Liver (tissue), 8 donors: ENCODE measurements at regions not wholly inside any gene's neighbourhood (a gene's known extent, or its start where the extent isn't known, plus 50 kb on each side); places are given as distances from the start of the nearest gene placed in this dataset.

Source experiments
- DNase-seq: peaks from one replicate; pipeline ENCODE4 v3.0.0-alpha.2; 2017; ENCODE audit warnings: low spot score
- H3K27ac ChIP-seq, 2 donors: one replicate each; pipeline ENCODE4 v1.7.0; 2013; ENCODE audit warnings: inconsistent platforms in 2 of 2, low read length in 2 of 2, control low read depth in 1 of 2, low read depth in 1 of 2, mild to moderate bottlenecking in 1 of 2
- H3K27me3 ChIP-seq, 4 donors: one replicate each; pipeline versions ENCODE4 v1.6.1 to v1.7.0; 2013; ENCODE audit warnings: low read length in 3 of 4, inconsistent platforms in 1 of 4, mild to moderate bottlenecking in 1 of 4, moderate library complexity in 1 of 4; ENCODE audit not compliant: control insufficient read depth in 4 of 4, insufficient read depth in 4 of 4
- H3K36me3 ChIP-seq, 4 donors: one replicate each; pipeline versions ENCODE4 v1.6.1 to v1.7.0; 2013; ENCODE audit warnings: low read length in 3 of 4, mild to moderate bottlenecking in 3 of 4, low read depth in 1 of 4, moderate library complexity in 1 of 4; ENCODE audit not compliant: control insufficient read depth in 4 of 4, insufficient read depth in 3 of 4
- H3K4me1 ChIP-seq, 4 donors: one replicate each; pipeline versions ENCODE4 v1.6.1 to v1.7.0; 2013; ENCODE audit warnings: low read length in 3 of 4, mild to moderate bottlenecking in 3 of 4, moderate library complexity in 1 of 4; ENCODE audit not compliant: control insufficient read depth in 4 of 4, insufficient read depth in 4 of 4
- H3K4me3 ChIP-seq, 3 donors: one replicate each; pipeline versions ENCODE4 v1.6.1 to v1.7.0; 2013; ENCODE audit warnings: low read length in 3 of 3, control low read depth in 1 of 3, low read depth in 1 of 3, mild to moderate bottlenecking in 1 of 3
- H3K9ac ChIP-seq, 2 donors: one replicate each; pipeline ENCODE4 v1.7.0; 2013; ENCODE audit warnings: low read length in 2 of 2, mild to moderate bottlenecking in 2 of 2, moderate library complexity in 2 of 2, control low read depth in 1 of 2, low read depth in 1 of 2
- H3K9me3 ChIP-seq, 4 donors: one replicate each; pipeline versions ENCODE4 v1.6.1 to v1.7.0; 2013; ENCODE audit warnings: low read length in 3 of 4; ENCODE audit not compliant: control insufficient read depth in 4 of 4
- CTCF ChIP-seq: fragments of 150-350 bp; IDR thresholded peaks from 2 replicates; pipeline ENCODE4 v1.5.1; 2017; ENCODE audit warnings: improper control_type of control experiment, low read depth, low read length; ENCODE audit not compliant: missing input control
- EGR1 ChIP-seq, 2 donors: IDR thresholded peaks; 2 replicates each; pipeline ENCODE4 v1.6.1; 2016 to 2018; ENCODE audit warnings: antibody characterized with exemption in 2 of 2, low read depth in 2 of 2
- FOXA1 ChIP-seq: IDR thresholded peaks from 2 replicates; pipeline ENCODE4 v1.6.1; 2016; ENCODE audit warnings: antibody characterized with exemption
- FOXA2 ChIP-seq: IDR thresholded peaks from 2 replicates; pipeline ENCODE4 v1.6.1; 2016; ENCODE audit warnings: antibody characterized with exemption
- GABPA ChIP-seq, 2 donors: IDR thresholded peaks in 1 of 2; conservative IDR thresholded peaks in 1 of 2; 2 replicates each; pipeline ENCODE4 v1.6.1; 2016; ENCODE audit warnings: antibody characterized with exemption in 2 of 2, mild to moderate bottlenecking in 1 of 2, moderate library complexity in 1 of 2
- HNF4G ChIP-seq: IDR thresholded peaks from 2 replicates; pipeline ENCODE4 v1.6.1; 2016; ENCODE audit warnings: antibody characterized with exemption
- JUND ChIP-seq, 2 donors: IDR thresholded peaks; 2 replicates each; pipeline ENCODE4 v1.6.1; 2016; ENCODE audit warnings: antibody characterized with exemption in 2 of 2
- MAX ChIP-seq: IDR thresholded peaks from 2 replicates; pipeline ENCODE4 v1.6.1; 2016; ENCODE audit warnings: antibody characterized with exemption
- NR2F2 ChIP-seq: IDR thresholded peaks from 2 replicates; pipeline ENCODE4 v1.6.1; 2016; ENCODE audit warnings: antibody characterized with exemption
- RAD21 ChIP-seq, 2 donors: IDR thresholded peaks; 2 replicates each; pipeline ENCODE4 v1.6.1; 2016; ENCODE audit warnings: antibody characterized with exemption in 2 of 2, mild to moderate bottlenecking in 2 of 2
- REST ChIP-seq: IDR thresholded peaks from 2 replicates; pipeline ENCODE4 v1.6.1; 2016; ENCODE audit warnings: antibody characterized with exemption, mild to moderate bottlenecking
- RXRA ChIP-seq, 2 donors: IDR thresholded peaks; 2 replicates each; pipeline ENCODE4 v1.6.1; 2017 to 2018; ENCODE audit warnings: antibody characterized with exemption in 2 of 2, mild to moderate bottlenecking in 1 of 2
- SP1 ChIP-seq: IDR thresholded peaks from 2 replicates; pipeline ENCODE4 v1.6.1; 2018; ENCODE audit warnings: antibody characterized with exemption, mild to moderate bottlenecking
- TAF1 ChIP-seq: conservative IDR thresholded peaks from 2 replicates; pipeline ENCODE4 v1.6.1; 2016; ENCODE audit warnings: antibody characterized with exemption, mild to moderate bottlenecking
- YY1 ChIP-seq: IDR thresholded peaks from 2 replicates; pipeline ENCODE4 v1.6.1; 2016; ENCODE audit warnings: antibody characterized with exemption, mild to moderate bottlenecking
- ZBTB33 ChIP-seq: IDR thresholded peaks from 2 replicates; pipeline ENCODE4 v1.6.1; 2016; ENCODE audit warnings: antibody characterized with exemption
- WGBS: extraction: QIAGEN DNeasy Blood & Tissue Kit; methylation state at CpG from one replicate; pipeline ENCODE4 v1.1.7; 2013; 5-methylcytosine and 5-hydroxymethylcytosine counted together
- donor health status: healthy.
- donor health status: healthy.
- donor health status: healthy.
- donor health status: healthy.
- donor health status: healthy.

- Histone ChIP-seq H3K27me3 (no peaks in the 10 kb centered on the region), H3K4me3 (no peak overlapping the region), H3K4me1 (peaks cover 0 to 7% (median 6%) of the 10 kb centered on the region in 4 donors), H3K9me3 (no peaks in the 10 kb centered on the region), H3K36me3 (no peaks in the 10 kb centered on the region), H3K27ac (no peak overlapping the region), H3K9ac (no peak overlapping the region)
- no peak for TF ChIP-seq GABPA (IDR thresholded peaks at IDR 0.05 in 1 of 2, conservative IDR thresholded peaks at IDR 0.05 in 1 of 2)
- no peak for TF ChIP-seq FOXA2
- TF ChIP-seq TAF1: no peak
- TF ChIP-seq JUND (IDR thresholded peaks at IDR 0.05): no peak
- no peak for TF ChIP-seq YY1
- no peak for DNase-seq
These were observed 540.9 kb upstream of the C16orf82 start for GRCh38 chr16:26525856-26526255.

GRCh38 chr16:26526633-26527032, 540.1 kb upstream of the C16orf82 start:
- Histone ChIP-seq H3K9ac (no peak overlapping the region), H3K4me3 (no peak overlapping the region), H3K4me1 (peaks cover 3 to 14% (median 14%) of the 10 kb centered on the region in 4 donors), H3K36me3 (no peaks in the 10 kb centered on the region), H3K27me3 (no peaks in the 10 kb centered on the region), H3K9me3 (no peaks in the 10 kb centered on the region), H3K27ac (no peak overlapping the region)
- TF ChIP-seq REST (no peak), GABPA (IDR thresholded peaks at IDR 0.05 in 1 of 2, conservative IDR thresholded peaks at IDR 0.05 in 1 of 2) (no peak), RAD21 (IDR thresholded peaks at IDR 0.05) (no peak), EGR1 (IDR thresholded peaks at IDR 0.05; ENCODE audit: low read depth in 2 of 2) (no peak)
- DNase-seq: no peak
- WGBS: 34% methylated on average over 1 of the region's 1 CpG

GRCh38 chr16:26530584-26531289, 536.0 kb upstream of the C16orf82 start:
- H3K27ac ChIP-seq: peak overlapping the region in 1 of 2 donors; percentile 3
- H3K36me3 ChIP-seq: no peaks in the 10 kb centered on the region
- 49% methylated on average over 6 of the region's 6 CpGs for WGBS
- H3K4me3 ChIP-seq: no peak overlapping the region
- no peaks in the 10 kb centered on the region for H3K27me3 ChIP-seq
- H3K9me3 ChIP-seq: no peaks in the 10 kb centered on the region
- peaks cover 3 to 15% (median 15%) of the 10 kb centered on the region in 4 donors for H3K4me1 ChIP-seq
- no peak overlapping the region for H3K9ac ChIP-seq
- no peak for DNase-seq
- TF ChIP-seq NR2F2 (peak; percentile 59), YY1 (peak; percentile 77), ZBTB33 (peak; percentile 93), MAX (peak; percentile 86), REST (peak; percentile 47), HNF4G (peak; percentile 87), RXRA (IDR thresholded peaks at IDR 0.05) (peak; percentile 96 to 97), FOXA1 (peak; percentile 54), EGR1 (IDR thresholded peaks at IDR 0.05; ENCODE audit: low read depth in 2 of 2) (peak in 1 of 2 donors; percentile 60), CTCF (no peak), FOXA2 (peak; percentile 93), SP1 (peak; percentile 86), RAD21 (IDR thresholded peaks at IDR 0.05) (peak in 1 of 2 donors; percentile 30)
